DND-41 (cell line): ENCODE measurements at regions not wholly inside any gene's neighbourhood (a gene's known extent, or its start where the extent isn't known, plus 50 kb on each side); places are given as distances from the start of the nearest gene placed in this dataset.
"Not testable (repeated sequence)": the region's sequence is repeated elsewhere in the genome, so short reads cannot be mapped to it uniquely, and the experiment has no call there.

Experiments used
- EZH2 ChIP-seq: IDR thresholded peaks from 3 replicates; pipeline ENCODE4 v1.6.1; 2012; ENCODE audit warnings: borderline replicate concordance, low read depth, mild to moderate bottlenecking, moderate library complexity, low read length, inconsistent platforms; ENCODE audit not compliant: severe bottlenecking
- TF ChIP-seq, protein P1 (sequence below): IDR thresholded peaks from 2 replicates; pipeline ENCODE4 v1.5.1; 2012; ENCODE audit warnings: borderline replicate concordance, low read length, moderate library complexity, mild to moderate bottlenecking; ENCODE audit not compliant: poor library complexity, severe bottlenecking; ENCODE audit errors: extremely low read depth

GRCh38 chr5:173684535-173684934, 68.1 kb upstream of the BOD1 start:
- not testable (repeated sequence) for TF ChIP-seq EZH2
- TF ChIP-seq, protein P1, sequence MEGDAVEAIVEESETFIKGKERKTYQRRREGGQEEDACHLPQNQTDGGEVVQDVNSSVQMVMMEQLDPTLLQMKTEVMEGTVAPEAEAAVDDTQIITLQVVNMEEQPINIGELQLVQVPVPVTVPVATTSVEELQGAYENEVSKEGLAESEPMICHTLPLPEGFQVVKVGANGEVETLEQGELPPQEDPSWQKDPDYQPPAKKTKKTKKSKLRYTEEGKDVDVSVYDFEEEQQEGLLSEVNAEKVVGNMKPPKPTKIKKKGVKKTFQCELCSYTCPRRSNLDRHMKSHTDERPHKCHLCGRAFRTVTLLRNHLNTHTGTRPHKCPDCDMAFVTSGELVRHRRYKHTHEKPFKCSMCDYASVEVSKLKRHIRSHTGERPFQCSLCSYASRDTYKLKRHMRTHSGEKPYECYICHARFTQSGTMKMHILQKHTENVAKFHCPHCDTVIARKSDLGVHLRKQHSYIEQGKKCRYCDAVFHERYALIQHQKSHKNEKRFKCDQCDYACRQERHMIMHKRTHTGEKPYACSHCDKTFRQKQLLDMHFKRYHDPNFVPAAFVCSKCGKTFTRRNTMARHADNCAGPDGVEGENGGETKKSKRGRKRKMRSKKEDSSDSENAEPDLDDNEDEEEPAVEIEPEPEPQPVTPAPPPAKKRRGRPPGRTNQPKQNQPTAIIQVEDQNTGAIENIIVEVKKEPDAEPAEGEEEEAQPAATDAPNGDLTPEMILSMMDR: not testable (repeated sequence)
